Lower leg skin (tissue), 4 donors: ENCODE measurements at regions not wholly inside any gene's neighbourhood (a gene's known extent, or its start where the extent isn't known, plus 50 kb on each side); places are given as distances from the start of the nearest gene placed in this dataset.

Experiments used
- DNase-seq, 2 donors: peaks; one replicate each; pipeline ENCODE4 v3.0.0-alpha.2; 2019; ENCODE audit warnings: low spot score in 2 of 2
- H3K4me3 ChIP-seq: fragments of 200-600 bp; sonication (generic); 2 replicates; pipeline ENCODE4 v1.5.1; 2017; ENCODE audit warnings: mild to moderate bottlenecking, low read depth; ENCODE audit not compliant: poor library complexity, severe bottlenecking
- CTCF ChIP-seq, 3 donors: fragments of 450-650 bp; IDR thresholded peaks; one replicate each; pipeline ENCODE4 v1.5.1; 2016; ENCODE audit warnings: antibody characterized with exemption in 3 of 3, mild to moderate bottlenecking in 3 of 3, moderate library complexity in 2 of 3
- POLR2A ChIP-seq, 2 donors: fragments of 450-650 bp; IDR thresholded peaks; one replicate each; pipeline ENCODE4 v1.6.1; 2016 to 2017; ENCODE audit warnings: antibody characterized with exemption in 2 of 2, mild to moderate bottlenecking in 1 of 2, moderate library complexity in 1 of 2
- WGBS, 2 donors: methylation state at CpG; one replicate each; pipeline ENCODE4 v1.1.5; 2018; 5-methylcytosine and 5-hydroxymethylcytosine counted together
- intact Hi-C: fragments of 100-400 bp; cut with DNase I; formaldehyde crosslinking; loops from one replicate; pipeline ENCODE4 v1.15.0; 2023; ENCODE audit warnings: low total_unique reads

GRCh38 chr7:127512663-127513062, 72.7 kb downstream of the GCC1 start:
- intact Hi-C loops = no loop called here
- no peak for DNase-seq
- H3K4me3 ChIP-seq = no peak overlapping the region
- no peak for TF ChIP-seq CTCF (IDR thresholded peaks at IDR 0.05)
- TF ChIP-seq POLR2A (IDR thresholded peaks at IDR 0.05) = no peak
- WGBS, 2 donors = 71 to 72% methylated on average over 6 of the region's 6 CpGs

- no peak overlapping the region for H3K4me3 ChIP-seq
- TF ChIP-seq POLR2A (IDR thresholded peaks at IDR 0.05) (no peak), CTCF (IDR thresholded peaks at IDR 0.05) (no peak)
- intact Hi-C loops = no loop called here
- 31 to 41% methylated on average over 4 of the region's 4 CpGs for WGBS, 2 donors
- DNase-seq = peak in 1 of 2 donors; percentile 74
These were observed 80.7 kb downstream of the GCC1 start for GRCh38 chr7:127504715-127505114.

- TF ChIP-seq CTCF (IDR thresholded peaks at IDR 0.05) = no peak
- no peak for TF ChIP-seq POLR2A (IDR thresholded peaks at IDR 0.05)
- WGBS, 2 donors = 93% methylated on average over 4 of the region's 4 CpGs
- DNase-seq = no peak
- H3K4me3 ChIP-seq = no peak overlapping the region
- intact Hi-C loops = no loop called here
These were observed 83.6 kb downstream of the GCC1 start for GRCh38 chr7:127501817-127502216.

- no peak for DNase-seq
- TF ChIP-seq CTCF (IDR thresholded peaks at IDR 0.05) (no peak), POLR2A (IDR thresholded peaks at IDR 0.05) (no peak)
- intact Hi-C loops = no loop called here
- WGBS, 2 donors = 71 to 75% methylated on average over 3 of the region's 3 CpGs
- no peak overlapping the region for H3K4me3 ChIP-seq
These were observed 94.9 kb upstream of the ZNF800 start for GRCh38 chr7:127487381-127487780.

- TF ChIP-seq CTCF (IDR thresholded peaks at IDR 0.05) = no peak
- no peak for TF ChIP-seq POLR2A (IDR thresholded peaks at IDR 0.05)
- 67 to 68% methylated on average over 3 of the region's 3 CpGs for WGBS, 2 donors
- no peak overlapping the region for H3K4me3 ChIP-seq
- no peak for DNase-seq
- intact Hi-C loops = no loop called here
These were observed 94.1 kb upstream of the ZNF800 start for GRCh38 chr7:127486654-127487053.

GRCh38 chr7:127485482-127485881, 93.0 kb upstream of the ZNF800 start:
- TF ChIP-seq POLR2A (IDR thresholded peaks at IDR 0.05) (no peak), CTCF (IDR thresholded peaks at IDR 0.05) (no peak)
- no peak for DNase-seq
- no peak overlapping the region for H3K4me3 ChIP-seq
- intact Hi-C loops = no loop called here
